HG03196 (cell line): ENCODE measurements at regions not wholly inside any gene's neighbourhood (a gene's known extent, or its start where the extent isn't known, plus 50 kb on each side); places are given as distances from the start of the nearest gene placed in this dataset.
"Not testable (repeated sequence)": the region's sequence is repeated elsewhere in the genome, so short reads cannot be mapped to it uniquely, and the experiment has no call there.

ENCODE experiments used
- ATAC-seq: cut with Tn5 transposase; IDR thresholded peaks from one replicate; pipeline ENCODE4 v1.9.1; 2021; ENCODE audit not compliant: unreplicated experiment

- no peak for ATAC-seq
Measured at GRCh38 chr12:59407799-59408198, 188.0 kb upstream of the SLC16A7 start.

- no peak for ATAC-seq
Measured at GRCh38 chr12:59405992-59406391, 189.8 kb upstream of the SLC16A7 start.

GRCh38 chr12:59404109-59404650 lies 191.6 kb upstream of the SLC16A7 start:
- no peak for ATAC-seq

- no peak for ATAC-seq
Measured at GRCh38 chr12:59403259-59403932, 192.4 kb upstream of the SLC16A7 start.

- ATAC-seq: no peak
Measured at GRCh38 chr12:59401862-59402261, 194.0 kb upstream of the SLC16A7 start.

- no peak for ATAC-seq
Measured at GRCh38 chr12:59398164-59398563, 197.7 kb upstream of the SLC16A7 start.

GRCh38 chr12:59396919-59397318 lies 198.9 kb upstream of the SLC16A7 start:
- no peak for ATAC-seq

- ATAC-seq: no peak
Measured at GRCh38 chr12:59396519-59396918, 199.3 kb upstream of the SLC16A7 start.

- ATAC-seq: not testable (repeated sequence)
Measured at GRCh38 chr12:59395310-59395709, 200.5 kb upstream of the SLC16A7 start.

GRCh38 chr12:59393506-59393905 lies 202.3 kb upstream of the SLC16A7 start:
- no peak for ATAC-seq

- ATAC-seq: no peak
Measured at GRCh38 chr12:59389968-59390576, 205.8 kb upstream of the SLC16A7 start.

- ATAC-seq: no peak
Measured at GRCh38 chr12:59388694-59389093, 207.1 kb upstream of the SLC16A7 start.

GRCh38 chr12:59388176-59388575 lies 207.7 kb upstream of the SLC16A7 start:
- no peak for ATAC-seq

- no peak for ATAC-seq
Measured at GRCh38 chr12:59386236-59386635, 209.6 kb upstream of the SLC16A7 start.

GRCh38 chr12:59383079-59383822 lies 212.6 kb upstream of the SLC16A7 start:
- ATAC-seq: no peak

- ATAC-seq: no peak
Measured at GRCh38 chr12:59382282-59383078, 213.3 kb upstream of the SLC16A7 start.

GRCh38 chr12:59381106-59381505 lies 214.7 kb upstream of the SLC16A7 start:
- no peak for ATAC-seq

- no peak for ATAC-seq
Measured at GRCh38 chr12:59375633-59376032, 220.2 kb upstream of the SLC16A7 start.

GRCh38 chr12:59374783-59375182 lies 221.0 kb upstream of the SLC16A7 start:
- no peak for ATAC-seq

- ATAC-seq: no peak
Measured at GRCh38 chr12:59372956-59373355, 222.9 kb upstream of the SLC16A7 start.

GRCh38 chr12:59370933-59371332 lies 224.9 kb upstream of the SLC16A7 start:
- ATAC-seq: no peak
